ENCODE measurements at regions not wholly inside any gene's neighbourhood (a gene's known extent, or its start where the extent isn't known, plus 50 kb on each side); places are given as distances from the start of the nearest gene placed in this dataset.

DNA sequence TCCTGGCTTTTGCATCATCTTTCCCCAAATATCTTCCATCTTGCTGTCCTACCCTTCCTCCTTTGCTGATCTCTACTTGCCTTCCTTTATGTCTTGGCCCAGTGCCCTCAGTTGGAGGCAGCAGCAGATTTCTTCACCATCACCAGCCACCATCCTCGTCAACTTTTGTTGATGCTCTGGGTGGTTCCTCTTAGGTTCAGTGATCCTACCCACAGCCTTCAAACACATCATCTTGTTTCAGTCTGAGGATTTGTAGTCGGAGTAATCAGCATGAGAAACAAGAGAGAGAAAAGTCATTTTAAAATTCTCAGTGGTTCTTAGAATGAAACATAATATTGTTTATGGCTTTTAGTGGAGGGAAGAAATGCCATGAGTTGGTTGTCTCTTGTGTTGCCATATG lies 65.8 kb downstream of the FTHL17 start:
- TF ChIP-seq POLR2A (IDR thresholded peaks at IDR 0.05; ENCODE audit: low read depth) (no peak), CTCF (IDR thresholded peaks at IDR 0.05) (no peak), POLR2AphosphoS5 (IDR thresholded peaks at IDR 0.05) (no peak)

Data from esophagus muscularis mucosa (tissue), 3 donors.